Rectal smooth muscle tissue (tissue), 1 donor: ENCODE measurements at regions not wholly inside any gene's neighbourhood (a gene's known extent, or its start where the extent isn't known, plus 50 kb on each side); places are given as distances from the start of the nearest gene placed in this dataset.

Experiments used
- H3K27ac ChIP-seq: one replicate; pipeline ENCODE4 v1.7.0; 2013; ENCODE audit warnings: low read depth, low read length, inconsistent platforms
- H3K27me3 ChIP-seq: one replicate; pipeline ENCODE4 v1.7.0; 2013; ENCODE audit warnings: low read length; ENCODE audit not compliant: control insufficient read depth, insufficient read depth
- H3K36me3 ChIP-seq: one replicate; pipeline ENCODE4 v1.7.0; 2013; ENCODE audit warnings: low read length; ENCODE audit not compliant: control insufficient read depth, insufficient read depth
- H3K4me1 ChIP-seq: one replicate; pipeline ENCODE4 v1.7.0; 2013; ENCODE audit warnings: low read length; ENCODE audit not compliant: control insufficient read depth, insufficient read depth
- H3K4me3 ChIP-seq: one replicate; pipeline ENCODE4 v1.7.0; 2013; ENCODE audit warnings: low read length
- H3K9ac ChIP-seq: one replicate; pipeline ENCODE4 v1.7.0; 2013; ENCODE audit warnings: low read length

- H3K27me3 ChIP-seq, result no peaks in the 10 kb centered on the region
- H3K9ac ChIP-seq, result no peak overlapping the region
- H3K4me1 ChIP-seq, result no peaks in the 10 kb centered on the region
- no peak overlapping the region for H3K4me3 ChIP-seq
- no peak overlapping the region for H3K27ac ChIP-seq
- H3K36me3 ChIP-seq, result no peaks in the 10 kb centered on the region
Observed at GRCh38 chr11:45458269-45458668, 172.1 kb upstream of the SYT13 start.

GRCh38 chr11:45457649-45458048 is 171.5 kb upstream of the SYT13 start:
- no peaks in the 10 kb centered on the region for H3K4me1 ChIP-seq
- no peaks in the 10 kb centered on the region for H3K36me3 ChIP-seq
- no peak overlapping the region for H3K4me3 ChIP-seq
- H3K27ac ChIP-seq, result no peak overlapping the region
- no peak overlapping the region for H3K9ac ChIP-seq
- no peaks in the 10 kb centered on the region for H3K27me3 ChIP-seq

GRCh38 chr11:45456686-45457085 is 170.5 kb upstream of the SYT13 start:
- Histone ChIP-seq H3K4me3 (no peak overlapping the region), H3K27ac (no peak overlapping the region), H3K36me3 (no peaks in the 10 kb centered on the region), H3K4me1 (no peaks in the 10 kb centered on the region), H3K9ac (no peak overlapping the region), H3K27me3 (no peaks in the 10 kb centered on the region)

GRCh38 chr11:45455536-45455935 is 169.4 kb upstream of the SYT13 start:
- H3K4me1 ChIP-seq, result no peaks in the 10 kb centered on the region
- no peak overlapping the region for H3K27ac ChIP-seq
- H3K36me3 ChIP-seq, result no peaks in the 10 kb centered on the region
- H3K27me3 ChIP-seq, result no peaks in the 10 kb centered on the region
- no peak overlapping the region for H3K9ac ChIP-seq
- no peak overlapping the region for H3K4me3 ChIP-seq

GRCh38 chr11:45454917-45455401 is 168.8 kb upstream of the SYT13 start:
- Histone ChIP-seq H3K27me3 (no peaks in the 10 kb centered on the region), H3K36me3 (no peaks in the 10 kb centered on the region), H3K4me1 (no peaks in the 10 kb centered on the region), H3K9ac (no peak overlapping the region), H3K27ac (no peak overlapping the region), H3K4me3 (no peak overlapping the region)

- Histone ChIP-seq H3K4me1 (no peaks in the 10 kb centered on the region), H3K27me3 (no peaks in the 10 kb centered on the region)
Observed at GRCh38 chr11:45453721-45454120, 167.6 kb upstream of the SYT13 start.

GRCh38 chr11:45451766-45452440 is 165.8 kb upstream of the SYT13 start:
- Histone ChIP-seq H3K36me3 (no peaks in the 10 kb centered on the region), H3K27me3 (no peaks in the 10 kb centered on the region), H3K9ac (no peak overlapping the region), H3K4me1 (no peaks in the 10 kb centered on the region), H3K27ac (no peak overlapping the region), H3K4me3 (no peak overlapping the region)

More at GRCh38 chr11:45453721-45454120, 167.6 kb upstream of the SYT13 start:
- Histone ChIP-seq H3K27ac (no peak overlapping the region), H3K9ac (no peak overlapping the region), H3K4me3 (no peak overlapping the region), H3K36me3 (no peaks in the 10 kb centered on the region)

- H3K4me3 ChIP-seq, result no peak overlapping the region
- H3K36me3 ChIP-seq, result no peaks in the 10 kb centered on the region
- no peaks in the 10 kb centered on the region for H3K4me1 ChIP-seq
- no peak overlapping the region for H3K27ac ChIP-seq
- H3K27me3 ChIP-seq, result no peaks in the 10 kb centered on the region
- no peak overlapping the region for H3K9ac ChIP-seq
Observed at GRCh38 chr11:45450189-45450588, 164.0 kb upstream of the SYT13 start.

- Histone ChIP-seq H3K9ac (no peak overlapping the region), H3K4me1 (no peaks in the 10 kb centered on the region), H3K27me3 (no peaks in the 10 kb centered on the region), H3K27ac (no peak overlapping the region), H3K4me3 (no peak overlapping the region), H3K36me3 (no peaks in the 10 kb centered on the region)
Observed at GRCh38 chr11:45449036-45449601, 163.0 kb upstream of the SYT13 start.

GRCh38 chr11:45448561-45448960 is 162.4 kb upstream of the SYT13 start:
- Histone ChIP-seq H3K36me3 (no peaks in the 10 kb centered on the region), H3K27ac (no peak overlapping the region), H3K9ac (no peak overlapping the region), H3K4me3 (no peak overlapping the region), H3K27me3 (no peaks in the 10 kb centered on the region), H3K4me1 (no peaks in the 10 kb centered on the region)

- H3K27me3 ChIP-seq, result no peaks in the 10 kb centered on the region
- no peaks in the 10 kb centered on the region for H3K4me1 ChIP-seq
- no peak overlapping the region for H3K9ac ChIP-seq
- no peak overlapping the region for H3K27ac ChIP-seq
- no peak overlapping the region for H3K4me3 ChIP-seq
- no peaks in the 10 kb centered on the region for H3K36me3 ChIP-seq
Observed at GRCh38 chr11:45446998-45447397, 160.9 kb upstream of the SYT13 start.

- no peaks in the 10 kb centered on the region for H3K4me1 ChIP-seq
- H3K9ac ChIP-seq, result no peak overlapping the region
- no peaks in the 10 kb centered on the region for H3K36me3 ChIP-seq
- H3K27ac ChIP-seq, result no peak overlapping the region
- peaks cover 2% of the 10 kb centered on the region for H3K27me3 ChIP-seq
- no peak overlapping the region for H3K4me3 ChIP-seq
Observed at GRCh38 chr11:45446434-45446833, 160.3 kb upstream of the SYT13 start.

GRCh38 chr11:45444796-45445195 is 158.7 kb upstream of the SYT13 start:
- no peaks in the 10 kb centered on the region for H3K4me1 ChIP-seq
- peaks cover 2% of the 10 kb centered on the region for H3K27me3 ChIP-seq
- no peak overlapping the region for H3K4me3 ChIP-seq
- H3K36me3 ChIP-seq, result no peaks in the 10 kb centered on the region
- H3K9ac ChIP-seq, result no peak overlapping the region
- no peak overlapping the region for H3K27ac ChIP-seq
